H1 (cell line): ENCODE measurements at regions not wholly inside any gene's neighbourhood (a gene's known extent, or its start where the extent isn't known, plus 50 kb on each side); places are given as distances from the start of the nearest gene placed in this dataset.

Experiments used
- CTCF ChIA-PET: fragments of 300-600 bp; sonication (Branson Sonifier 250); formaldehyde crosslinking; loops from one replicate; lab custom pipeline; 2021; ENCODE audit not compliant: partially characterized antibody; lab: Charles Lee
- POLR2A ChIA-PET: fragments of 300-600 bp; sonication (Branson Sonifier 250); formaldehyde crosslinking; loops from one replicate; lab custom pipeline; 2021; ENCODE audit warnings: inconsistent platforms; ENCODE audit not compliant: partially characterized antibody; lab: Charles Lee
- DNase-seq, 2 experiments: peaks; one replicate each; pipeline versions ENCODE4 v3.0.0 to v3.0.0-alpha.2; 2010 to 2022; ENCODE audit warnings: low spot score in 2 of 2, low read depth in 1 of 2, mixed read lengths in 1 of 2
- FAIRE-seq: peaks from 2 replicates; lab custom pipeline; 2011; peaks lifted over from hg19 to GRCh38; lab: Jason Lieb, UNC
- H2AFZ ChIP-seq: 2 replicates; pipeline ENCODE4 v1.8.1; 2012; ENCODE audit warnings: low read length, inconsistent platforms
- H2AK5ac ChIP-seq: 2 replicates; pipeline ENCODE4 v1.6.1; 2013; ENCODE audit warnings: low read depth, low read length
- H2BK120ac ChIP-seq: replicated peaks from 2 replicates; pipeline ENCODE3; 2013; ENCODE audit warnings: low read depth, low read length, inconsistent platforms
- H2BK12ac ChIP-seq: 2 replicates; pipeline ENCODE4 v1.6.1; 2013; ENCODE audit warnings: low read depth, low read length
- H2BK15ac ChIP-seq: 2 replicates; pipeline ENCODE4 v1.6.1; 2013; ENCODE audit warnings: low read length
- H2BK20ac ChIP-seq: 2 replicates; pipeline ENCODE4 v1.6.1; 2013; ENCODE audit warnings: low read length
- H2BK5ac ChIP-seq: 2 replicates; pipeline ENCODE4 v1.6.1; 2013; ENCODE audit warnings: low read depth, low read length
- H3K14ac ChIP-seq: 2 replicates; pipeline ENCODE4 v1.6.1; 2013; ENCODE audit warnings: inconsistent platforms; ENCODE audit not compliant: insufficient read length
- H3K18ac ChIP-seq: 2 replicates; pipeline ENCODE4 v1.6.1; 2013; ENCODE audit warnings: low read length; ENCODE audit errors: extremely low read depth
- H3K23ac ChIP-seq: 2 replicates; pipeline ENCODE4 v1.6.1; 2013; ENCODE audit warnings: inconsistent platforms; ENCODE audit not compliant: insufficient read length
- H3K23me2 ChIP-seq: 2 replicates; pipeline ENCODE4 v1.6.1; 2013; ENCODE audit warnings: low read depth, low read length
- H3K27ac ChIP-seq: 2 replicates; pipeline ENCODE4 v1.6.1; 2011; ENCODE audit warnings: low read depth, low read length, inconsistent platforms
- H3K27me3 ChIP-seq, 4 experiments: replicated peaks in 1 of 4; 1 replicate in 1 of 4; 2 replicates in 3 of 4; pipeline versions ENCODE4 v1.6.1 to v1.8.1; 2011 to 2013; ENCODE audit warnings: low read length in 3 of 4, mild to moderate bottlenecking in 3 of 4, inconsistent platforms in 2 of 4, mixed read lengths in 2 of 4, moderate library complexity in 1 of 4; ENCODE audit not compliant: control insufficient read depth in 3 of 4, insufficient read depth in 3 of 4; ENCODE audit errors: extremely low read depth in 1 of 4
- H3K36me3 ChIP-seq, 4 experiments: 2 replicates each; pipeline versions ENCODE4 v1.6.1 to v1.8.1; 2011 to 2013; ENCODE audit warnings: mild to moderate bottlenecking in 4 of 4, low read length in 3 of 4, moderate library complexity in 2 of 4, control low read depth in 1 of 4, inconsistent platforms in 1 of 4; ENCODE audit not compliant: insufficient read depth in 4 of 4, control insufficient read depth in 2 of 4
- H3K4ac ChIP-seq: replicated peaks from 2 replicates; pipeline ENCODE3; 2013; ENCODE audit warnings: low read length, low read depth, mixed read lengths, inconsistent platforms; ENCODE audit not compliant: insufficient read length
- H3K4me1 ChIP-seq, 4 experiments: replicated peaks in 1 of 4; 1 replicate in 1 of 4; 2 replicates in 3 of 4; pipeline versions ENCODE4 v1.6.1 to v1.8.1; 2011 to 2013; ENCODE audit warnings: low read length in 3 of 4, inconsistent platforms in 2 of 4, mixed read lengths in 1 of 4; ENCODE audit not compliant: insufficient read depth in 4 of 4, control insufficient read depth in 3 of 4
- H3K4me2 ChIP-seq, 2 experiments: 2 replicates each; pipeline versions ENCODE4 v1.6.1 to v1.8.1; 2011 to 2013; ENCODE audit warnings: low read depth in 2 of 2, low read length in 2 of 2, control low read depth in 1 of 2, inconsistent platforms in 1 of 2, mild to moderate bottlenecking in 1 of 2; ENCODE audit not compliant: insufficient read depth in 1 of 2
- H3K4me3 ChIP-seq, 4 experiments: fragments of 200-600, 300-600 bp in 1 of 4; sonication (generic), shearing (Covaris generic), sonication (Bioruptor Twin) in 1 of 4; 2 replicates each; pipeline versions ENCODE4 v1.5.1 to v1.8.1; 2011 to 2016; ENCODE audit warnings: low read length in 4 of 4, low read depth in 3 of 4, control low read depth in 2 of 4, inconsistent platforms in 2 of 4, mild to moderate bottlenecking in 2 of 4, mixed read lengths in 1 of 4, moderate library complexity in 1 of 4; ENCODE audit not compliant: insufficient read depth in 2 of 4; ENCODE audit errors: extremely low read depth in 1 of 4
- H3K56ac ChIP-seq: replicated peaks from 2 replicates; pipeline ENCODE3; 2013; ENCODE audit warnings: low read depth, mild to moderate bottlenecking, mixed read lengths, low read length, inconsistent platforms; ENCODE audit not compliant: insufficient read length
- H3K79me1 ChIP-seq: 2 replicates; pipeline ENCODE4 v1.6.1; 2013; ENCODE audit warnings: low read depth, low read length, control low read depth
- H3K79me2 ChIP-seq, 2 experiments: 2 replicates each; pipeline versions ENCODE4 v1.6.1 to v1.8.1; 2012 to 2013; ENCODE audit warnings: low read length in 2 of 2, mild to moderate bottlenecking in 2 of 2, inconsistent platforms in 1 of 2; ENCODE audit not compliant: insufficient read depth in 2 of 2, control insufficient read depth in 1 of 2
- H3K9ac ChIP-seq, 4 experiments: replicated peaks in 1 of 4; 1 replicate in 1 of 4; 2 replicates in 3 of 4; pipeline versions ENCODE4 v1.6.1 to v1.8.1; 2011 to 2013; ENCODE audit warnings: low read depth in 3 of 4, low read length in 3 of 4, control low read depth in 2 of 4, mild to moderate bottlenecking in 2 of 4, moderate library complexity in 2 of 4, inconsistent platforms in 1 of 4; ENCODE audit errors: extremely low read depth in 1 of 4
- H3K9me3 ChIP-seq, 2 experiments: 2 replicates each; pipeline versions ENCODE4 v1.6.1 to v1.8.1; 2012 to 2013; ENCODE audit warnings: mild to moderate bottlenecking in 2 of 2, moderate library complexity in 2 of 2, control low read depth in 1 of 2, inconsistent platforms in 1 of 2, low read depth in 1 of 2, low read length in 1 of 2, mixed read lengths in 1 of 2; ENCODE audit not compliant: insufficient read depth in 2 of 2
- H4K20me1 ChIP-seq, 2 experiments: replicated peaks in 1 of 2; 2 replicates each; pipeline versions ENCODE3 to v1.8.1; 2011 to 2013; ENCODE audit warnings: inconsistent platforms in 2 of 2, low read length in 2 of 2, mild to moderate bottlenecking in 1 of 2; ENCODE audit not compliant: insufficient read depth in 2 of 2, control insufficient read depth in 1 of 2
- H4K5ac ChIP-seq: 2 replicates; pipeline ENCODE4 v1.6.1; 2013; ENCODE audit warnings: low read length, low read depth, mixed read lengths, inconsistent platforms; ENCODE audit not compliant: insufficient read length
- H4K8ac ChIP-seq: 2 replicates; pipeline ENCODE4 v1.8.0; 2013; ENCODE audit warnings: mild to moderate bottlenecking, moderate library complexity, low read length, inconsistent platforms; ENCODE audit not compliant: insufficient read depth; ENCODE audit errors: extremely low read depth
- H4K91ac ChIP-seq: replicated peaks from 2 replicates; pipeline ENCODE3; 2013; ENCODE audit warnings: low read length, mixed read lengths, inconsistent platforms; ENCODE audit not compliant: insufficient read length
- CTBP2 ChIP-seq: IDR thresholded peaks from 2 replicates; pipeline ENCODE4 v1.7.0; 2011; ENCODE audit warnings: borderline replicate concordance, mild to moderate bottlenecking, moderate library complexity, mixed read lengths, low read length; ENCODE audit not compliant: insufficient read depth, insufficient read length
- CTCF ChIP-seq, 3 experiments: IDR thresholded peaks; 1 replicate in 2 of 3; 2 replicates in 1 of 3; pipeline versions ENCODE4 v1.5.1 to v1.6.1; 2011; ENCODE audit warnings: low read length in 3 of 3, mild to moderate bottlenecking in 3 of 3, inconsistent platforms in 2 of 3, low read depth in 1 of 3, moderate library complexity in 1 of 3; ENCODE audit not compliant: insufficient read depth in 1 of 3; ENCODE audit errors: control extremely low read depth in 1 of 3
- NRF1 ChIP-seq: IDR thresholded peaks from 2 replicates; pipeline ENCODE4 v1.6.1; 2011; ENCODE audit warnings: mild to moderate bottlenecking, low read depth, low read length, improper control_type of control experiment
- SIRT6 ChIP-seq: IDR thresholded peaks from one replicate; pipeline ENCODE4 v1.7.1; 2012; ENCODE audit warnings: low read length, inconsistent platforms
- TEAD4 ChIP-seq: IDR thresholded peaks from 2 replicates; pipeline ENCODE4 v1.6.1; 2012; ENCODE audit warnings: low read depth, low read length, inconsistent platforms, mixed read lengths
- WGBS, 2 experiments: shearing (Covaris generic) in 1 of 2; methylation state at CpG; one replicate each; pipeline versions ENCODE4 v1.1.6 to v1.1.7; 2013 to 2015; ENCODE audit warnings: low lambda C conversion rate in 2 of 2, mixed read lengths in 2 of 2, inconsistent platforms in 1 of 2, low coverage in 1 of 2, missing lambda C conversion rate in 1 of 2; ENCODE audit not compliant: insufficient replicate concordance in 2 of 2, insufficient coverage in 1 of 2, insufficient read length in 1 of 2; ENCODE audit errors: extremely low coverage in 1 of 2, missing lambda C conversion rate in 1 of 2; 5-methylcytosine and 5-hydroxymethylcytosine counted together

DNA sequence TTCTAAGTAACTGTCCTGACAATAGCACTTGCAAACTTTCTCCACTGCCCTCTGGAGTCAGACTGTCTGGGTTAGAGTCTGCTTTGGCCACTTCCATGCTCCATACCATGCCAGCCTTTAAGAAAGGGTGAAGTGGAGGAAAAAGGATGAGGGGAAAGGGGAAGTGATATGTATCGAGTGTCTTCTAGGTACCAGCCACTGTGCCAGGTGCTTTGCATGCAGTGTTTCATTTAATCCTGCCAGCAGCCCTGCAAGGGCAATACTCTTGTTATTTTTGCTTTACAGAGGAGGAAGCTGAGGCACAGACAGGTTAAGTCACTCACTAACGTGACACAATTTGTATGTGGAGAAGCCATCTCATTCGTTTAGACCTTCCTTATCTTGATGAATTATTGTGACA is 55.6 kb downstream of the RTL9 start:
- Histone ChIP-seq H2BK20ac (no peak overlapping the region), H4K91ac (no peak overlapping the region), H2BK15ac (no peak overlapping the region), H2BK120ac (no peak overlapping the region), H4K8ac (no peak overlapping the region), H3K79me2 (no peaks in the 10 kb centered on the region), H2BK12ac (no peak overlapping the region), H3K4ac (no peak overlapping the region), H3K18ac (no peak overlapping the region), H3K79me1 (no peaks in the 10 kb centered on the region), H3K27me3 (no peaks in the 10 kb centered on the region), H3K9me3 (no peaks in the 10 kb centered on the region), H3K14ac (no peak overlapping the region), H3K27ac (no peak overlapping the region), H3K23ac (no peak overlapping the region), H3K36me3 (no peaks in the 10 kb centered on the region), H3K56ac (no peak overlapping the region), H3K9ac (no peak overlapping the region), H4K5ac (no peak overlapping the region), H2BK5ac (no peak overlapping the region), H3K23me2 (no peaks in the 10 kb centered on the region), H2AK5ac (no peak overlapping the region), H4K20me1 (no peaks in the 10 kb centered on the region), H3K4me1 (peaks cover 0 to 6% (median 1%) of the 10 kb centered on the region in 4 experiments; a peak in 3 of 7 replicates), H3K4me2 (no peak overlapping the region), H3K4me3 (no peak overlapping the region), H2AFZ (no peak overlapping the region)
- WGBS, 2 experiments = 81% methylated on average over 3 of the region's 3 CpGs; no CpG with 5 or more reads in 1 of the 2 experiments
- DNase-seq = no peak
- ChIA-PET CTCF (interaction anchor here (0.8 to 22.7 kb wide), 3 partner anchors 9 to 267 kb away, joined by 3 to 742 read pairs (median 28); no protein-coding TSS in a partner anchor), POLR2A (no interaction called here)
- FAIRE-seq = no peak
- TF ChIP-seq TEAD4 (no peak), SIRT6 (no peak), CTCF (IDR thresholded peaks at IDR 0.05; ENCODE audit: control extremely low read depth in 1 of 3, insufficient read depth in 1 of 3, low read depth in 1 of 3, low read length in 3 of 3) (no peak), CTBP2 (no peak), NRF1 (no peak)
